Ovary (tissue), 3 donors: ENCODE measurements at regions not wholly inside any gene's neighbourhood (a gene's known extent, or its start where the extent isn't known, plus 50 kb on each side); places are given as distances from the start of the nearest gene placed in this dataset.

Source experiments
- EP300 ChIP-seq: sonication (generic); formaldehyde crosslinking; IDR thresholded peaks from one replicate; pipeline ENCODE4 v1.6.1; 2017; ENCODE audit warnings: antibody characterized with exemption
- POLR2A ChIP-seq: fragments of 450-650 bp; IDR thresholded peaks from one replicate; pipeline ENCODE4 v1.6.1; 2017; ENCODE audit warnings: antibody characterized with exemption, mild to moderate bottlenecking, moderate library complexity
- TF ChIP-seq, protein P1 (sequence below), 3 donors: fragments of 450-650 bp in 2 of 3; fragments of 200-600 bp in 1 of 3; IDR thresholded peaks; one replicate each; pipeline versions ENCODE4 v1.5.1 to v1.8.0; 2016 to 2022; ENCODE audit warnings: antibody characterized with exemption in 3 of 3, mild to moderate bottlenecking in 1 of 3
- donor health status: DM: no; HTN: no; CAD: no.

DNA sequence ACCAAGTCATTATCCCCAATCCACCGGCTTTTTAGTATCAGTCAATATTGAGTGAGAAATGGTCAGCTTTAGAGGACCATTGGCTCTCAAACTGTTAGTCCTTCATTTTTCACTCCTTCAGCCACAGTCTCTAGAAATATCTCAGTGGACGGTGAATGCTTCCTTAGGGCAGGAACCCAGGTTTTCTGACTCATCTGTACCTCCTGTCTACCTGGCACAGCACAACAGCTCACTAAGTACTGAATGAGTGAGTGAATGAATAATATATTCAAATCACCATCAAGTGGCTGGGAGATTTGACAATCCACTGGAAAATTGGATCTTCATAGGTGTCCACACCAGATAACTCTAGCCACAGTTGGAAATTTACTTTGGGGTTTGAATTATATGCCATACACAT, 609.5 kb upstream of the CLINT1 start:
- TF ChIP-seq, protein P1, sequence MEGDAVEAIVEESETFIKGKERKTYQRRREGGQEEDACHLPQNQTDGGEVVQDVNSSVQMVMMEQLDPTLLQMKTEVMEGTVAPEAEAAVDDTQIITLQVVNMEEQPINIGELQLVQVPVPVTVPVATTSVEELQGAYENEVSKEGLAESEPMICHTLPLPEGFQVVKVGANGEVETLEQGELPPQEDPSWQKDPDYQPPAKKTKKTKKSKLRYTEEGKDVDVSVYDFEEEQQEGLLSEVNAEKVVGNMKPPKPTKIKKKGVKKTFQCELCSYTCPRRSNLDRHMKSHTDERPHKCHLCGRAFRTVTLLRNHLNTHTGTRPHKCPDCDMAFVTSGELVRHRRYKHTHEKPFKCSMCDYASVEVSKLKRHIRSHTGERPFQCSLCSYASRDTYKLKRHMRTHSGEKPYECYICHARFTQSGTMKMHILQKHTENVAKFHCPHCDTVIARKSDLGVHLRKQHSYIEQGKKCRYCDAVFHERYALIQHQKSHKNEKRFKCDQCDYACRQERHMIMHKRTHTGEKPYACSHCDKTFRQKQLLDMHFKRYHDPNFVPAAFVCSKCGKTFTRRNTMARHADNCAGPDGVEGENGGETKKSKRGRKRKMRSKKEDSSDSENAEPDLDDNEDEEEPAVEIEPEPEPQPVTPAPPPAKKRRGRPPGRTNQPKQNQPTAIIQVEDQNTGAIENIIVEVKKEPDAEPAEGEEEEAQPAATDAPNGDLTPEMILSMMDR (IDR thresholded peaks at IDR 0.05): no peak
- no peak for TF ChIP-seq POLR2A
- TF ChIP-seq EP300: no peak
